Body of pancreas (tissue), 4 donors: ENCODE measurements at regions not wholly inside any gene's neighbourhood (a gene's known extent, or its start where the extent isn't known, plus 50 kb on each side); places are given as distances from the start of the nearest gene placed in this dataset.

Source experiments
- POLR2A ChIP-seq, 3 donors: fragments of 450-650 bp; IDR thresholded peaks; one replicate each; pipeline ENCODE4 v1.6.1; 2016; ENCODE audit warnings: antibody characterized with exemption in 3 of 3, mild to moderate bottlenecking in 2 of 3
- TF ChIP-seq, protein P1 (sequence below), 7 experiments: fragments of 450-650 bp in 4 of 7; fragments of 200-600 bp in 3 of 7; sonication (generic) in 3 of 7; IDR thresholded peaks; one replicate each; pipeline ENCODE4 v1.5.1; 2016 to 2019; ENCODE audit warnings: antibody characterized with exemption in 7 of 7

DNA sequence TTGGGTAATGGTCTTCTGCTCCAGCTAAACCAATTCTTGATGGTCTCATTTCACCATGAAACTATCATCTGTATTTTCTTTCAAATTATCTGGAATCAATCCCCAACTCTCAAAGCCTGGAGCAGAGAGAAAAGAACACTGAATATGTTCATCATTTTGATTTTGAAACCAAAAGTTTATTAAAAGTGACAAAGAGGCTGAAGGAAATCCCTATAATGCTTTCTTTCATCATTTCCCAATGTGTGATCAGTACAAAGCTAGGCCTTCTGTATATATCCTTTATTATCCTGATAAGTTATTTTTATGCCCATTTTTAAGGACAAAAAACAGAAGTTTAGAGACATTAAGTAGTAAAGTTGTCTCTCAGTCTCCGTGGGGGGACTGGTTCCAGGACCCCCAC lies 50.1 kb upstream of the MBNL1 start:
- TF ChIP-seq POLR2A (IDR thresholded peaks at IDR 0.05) = no peak
- TF ChIP-seq, protein P1, sequence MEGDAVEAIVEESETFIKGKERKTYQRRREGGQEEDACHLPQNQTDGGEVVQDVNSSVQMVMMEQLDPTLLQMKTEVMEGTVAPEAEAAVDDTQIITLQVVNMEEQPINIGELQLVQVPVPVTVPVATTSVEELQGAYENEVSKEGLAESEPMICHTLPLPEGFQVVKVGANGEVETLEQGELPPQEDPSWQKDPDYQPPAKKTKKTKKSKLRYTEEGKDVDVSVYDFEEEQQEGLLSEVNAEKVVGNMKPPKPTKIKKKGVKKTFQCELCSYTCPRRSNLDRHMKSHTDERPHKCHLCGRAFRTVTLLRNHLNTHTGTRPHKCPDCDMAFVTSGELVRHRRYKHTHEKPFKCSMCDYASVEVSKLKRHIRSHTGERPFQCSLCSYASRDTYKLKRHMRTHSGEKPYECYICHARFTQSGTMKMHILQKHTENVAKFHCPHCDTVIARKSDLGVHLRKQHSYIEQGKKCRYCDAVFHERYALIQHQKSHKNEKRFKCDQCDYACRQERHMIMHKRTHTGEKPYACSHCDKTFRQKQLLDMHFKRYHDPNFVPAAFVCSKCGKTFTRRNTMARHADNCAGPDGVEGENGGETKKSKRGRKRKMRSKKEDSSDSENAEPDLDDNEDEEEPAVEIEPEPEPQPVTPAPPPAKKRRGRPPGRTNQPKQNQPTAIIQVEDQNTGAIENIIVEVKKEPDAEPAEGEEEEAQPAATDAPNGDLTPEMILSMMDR (IDR thresholded peaks at IDR 0.05) = no peak
